Stimulated activated CD8-positive, alpha-beta memory T cell treated with anti-CD3 and anti-CD28 coated beads, Interleukin-2, amount 100 ng/mL, for 48 hours (primary cell): ENCODE measurements at regions not wholly inside any gene's neighbourhood (a gene's known extent, or its start where the extent isn't known, plus 50 kb on each side); places are given as distances from the start of the nearest gene placed in this dataset.

Experiments
- DNase-seq, 2 donors: peaks; one replicate each; pipeline ENCODE4 v3.0.0-alpha.2; 2020; ENCODE audit warnings: low read depth in 2 of 2

DNA sequence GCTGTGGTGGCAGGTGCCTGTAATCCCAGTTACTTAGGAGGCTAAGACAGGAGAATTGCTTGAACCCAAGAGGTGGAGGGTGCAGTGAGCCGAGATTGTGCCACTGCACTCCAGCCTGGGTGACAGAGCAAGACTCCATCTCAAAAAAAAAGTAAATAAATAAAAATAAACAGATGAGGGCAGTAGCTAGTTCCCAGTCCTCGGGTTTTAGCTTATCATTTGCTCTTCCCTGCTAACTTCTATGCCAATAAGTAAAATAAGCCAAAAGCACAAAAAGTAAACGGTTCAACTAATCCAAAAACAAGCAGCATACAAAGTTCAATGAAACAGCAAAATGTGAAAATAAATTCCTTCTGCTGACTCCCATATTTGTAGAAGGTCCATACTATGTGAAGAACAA is 133.0 kb upstream of the TMCC3 start:
- DNase-seq = no peak

DNA sequence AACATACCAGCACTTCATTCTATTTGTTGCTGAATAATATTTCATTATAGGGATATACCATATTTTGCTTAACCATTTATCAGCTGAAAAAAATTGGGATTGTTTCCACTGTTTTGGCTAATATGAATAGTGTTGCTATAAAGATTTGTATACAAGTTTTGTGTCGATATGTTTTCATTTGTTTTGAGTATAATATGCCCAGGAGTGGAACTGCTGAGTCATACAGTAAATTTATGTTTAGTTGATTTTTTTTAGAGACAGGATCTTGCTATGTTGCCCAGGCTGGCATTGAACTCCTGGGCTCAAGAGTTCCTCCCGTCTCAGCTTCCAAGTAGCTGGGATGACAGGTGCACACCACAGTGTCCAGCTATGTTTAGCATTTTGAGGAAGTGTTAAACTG is 131.5 kb upstream of the TMCC3 start:
- no peak for DNase-seq

- no peak for DNase-seq
Observed at GRCh38 chr12:94779485-94779884, 129.1 kb upstream of the TMCC3 start.

DNA sequence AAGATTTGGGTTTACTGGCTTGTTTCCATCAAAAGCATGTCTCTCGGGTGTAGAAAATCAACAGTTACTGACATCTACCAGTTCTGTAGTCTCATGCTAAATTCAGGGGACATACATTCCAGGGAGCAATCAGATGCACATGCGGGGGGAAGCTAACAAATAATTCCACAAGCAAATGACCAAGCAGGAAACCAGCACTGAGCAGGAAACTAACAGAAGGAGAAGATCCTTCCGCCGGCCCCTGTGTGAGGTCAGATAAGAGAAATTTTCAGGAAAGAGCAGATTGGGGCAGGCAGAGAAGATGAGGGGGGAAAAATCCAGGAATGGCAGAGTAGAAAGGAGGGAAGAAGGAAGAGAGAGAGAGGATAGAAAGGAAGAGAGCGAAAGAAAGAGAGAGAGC is 127.6 kb upstream of the TMCC3 start:
- DNase-seq = no peak

- DNase-seq = no peak
Observed at GRCh38 chr12:94775710-94776109, 125.4 kb upstream of the TMCC3 start.

DNA sequence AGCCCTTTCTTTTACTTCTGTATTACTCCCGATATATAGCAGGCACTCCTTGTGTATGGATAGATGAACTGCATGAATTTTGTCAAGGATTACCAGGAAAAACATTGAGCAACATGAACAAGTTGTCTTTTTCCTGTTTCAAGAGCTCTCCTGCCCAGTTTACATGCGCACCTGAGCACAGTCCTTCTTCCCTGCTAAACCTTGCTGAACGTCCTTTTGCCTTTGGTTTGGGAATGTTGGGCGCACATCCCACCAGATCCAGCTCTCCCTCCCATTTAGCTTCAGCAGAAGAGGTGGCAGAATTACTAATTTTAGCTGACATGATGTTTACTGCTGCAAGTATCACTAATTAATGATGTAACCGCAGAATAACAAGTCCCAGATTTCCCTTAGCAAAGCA is 121.4 kb upstream of the TMCC3 start:
- DNase-seq = no peak

DNA sequence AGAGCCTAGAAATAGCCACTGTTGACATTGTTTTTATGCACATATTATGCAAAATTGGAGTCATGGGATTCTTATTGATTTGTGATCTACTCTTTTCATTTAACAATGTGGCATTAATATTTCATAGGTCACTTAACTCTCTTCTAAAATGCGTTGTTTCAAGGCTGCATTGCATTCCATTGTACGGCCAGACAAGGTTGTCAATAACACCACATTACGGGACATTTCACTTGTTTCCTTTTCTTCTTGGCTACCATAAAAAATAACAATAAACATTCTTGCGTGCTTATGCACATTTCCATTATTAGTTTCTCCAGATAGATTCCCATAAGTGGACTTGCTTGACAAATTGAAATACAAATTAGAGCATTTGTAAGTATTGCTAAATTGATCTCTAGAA is 120.8 kb upstream of the TMCC3 start:
- DNase-seq = no peak

GRCh38 chr12:94770791-94771190 is 120.4 kb upstream of the TMCC3 start:
- DNase-seq = no peak

DNA sequence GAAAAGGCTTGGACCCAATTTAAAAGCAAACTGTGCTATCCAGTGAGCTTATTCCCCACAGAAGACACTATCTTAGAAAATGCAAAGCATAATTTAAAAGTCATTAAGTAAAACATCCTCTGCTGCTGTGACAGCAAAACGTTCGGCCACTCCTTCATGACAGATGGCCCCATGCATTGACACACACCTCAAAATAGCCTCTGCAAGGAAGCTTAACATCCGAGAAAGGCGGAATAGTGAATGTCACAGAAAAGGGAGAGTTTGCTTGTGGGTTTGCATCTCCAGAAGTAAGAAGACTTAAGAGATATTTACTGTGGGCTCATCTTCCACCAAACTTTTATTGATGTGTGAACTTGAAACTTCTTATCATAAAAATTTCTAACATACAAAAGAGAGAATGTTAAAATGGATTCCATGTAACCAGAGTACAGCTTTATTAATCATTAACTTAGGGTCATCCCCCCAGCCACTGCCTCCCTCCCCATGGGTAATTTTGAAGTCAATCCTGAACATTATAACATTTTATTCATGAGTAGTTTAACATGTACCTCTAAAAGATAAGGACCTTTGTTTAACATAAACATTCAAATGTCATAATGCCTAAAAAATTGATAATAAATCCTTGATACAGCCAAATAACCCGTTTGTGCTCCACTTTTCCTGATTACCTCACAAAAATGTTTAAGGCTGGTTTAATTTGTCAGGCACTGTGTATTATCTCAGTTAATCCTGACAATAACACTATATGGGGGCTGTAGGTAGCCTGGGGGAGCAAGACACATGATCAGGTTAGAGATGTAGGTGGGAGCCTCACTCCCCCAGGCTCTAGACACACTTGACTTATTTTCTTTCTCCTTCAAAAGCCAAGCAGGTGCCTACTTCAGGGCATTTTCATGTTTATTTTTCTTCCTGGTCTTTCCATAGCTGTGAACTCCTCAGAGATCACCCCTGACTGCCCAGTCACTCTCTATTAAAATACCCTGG is 119.7 kb upstream of the TMCC3 start:
- DNase-seq = no peak

DNA sequence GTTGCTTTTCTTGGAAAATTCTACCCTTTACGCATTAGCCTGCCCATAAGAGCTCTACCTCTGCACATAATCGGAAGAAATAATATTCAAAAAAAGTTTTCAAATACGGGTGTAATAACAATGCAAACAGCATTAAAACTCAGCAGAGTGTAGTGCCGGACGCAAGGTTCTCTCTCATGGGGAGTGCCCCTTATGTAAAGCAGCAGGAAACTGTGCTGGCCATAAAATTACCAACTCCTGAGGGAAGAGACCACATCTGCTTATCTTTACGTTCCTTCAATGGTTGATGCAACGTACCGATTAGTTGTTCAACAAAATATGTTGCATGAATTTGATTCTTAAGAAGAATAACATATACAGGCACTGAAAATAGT is 118.7 kb upstream of the TMCC3 start:
- no peak for DNase-seq

DNA sequence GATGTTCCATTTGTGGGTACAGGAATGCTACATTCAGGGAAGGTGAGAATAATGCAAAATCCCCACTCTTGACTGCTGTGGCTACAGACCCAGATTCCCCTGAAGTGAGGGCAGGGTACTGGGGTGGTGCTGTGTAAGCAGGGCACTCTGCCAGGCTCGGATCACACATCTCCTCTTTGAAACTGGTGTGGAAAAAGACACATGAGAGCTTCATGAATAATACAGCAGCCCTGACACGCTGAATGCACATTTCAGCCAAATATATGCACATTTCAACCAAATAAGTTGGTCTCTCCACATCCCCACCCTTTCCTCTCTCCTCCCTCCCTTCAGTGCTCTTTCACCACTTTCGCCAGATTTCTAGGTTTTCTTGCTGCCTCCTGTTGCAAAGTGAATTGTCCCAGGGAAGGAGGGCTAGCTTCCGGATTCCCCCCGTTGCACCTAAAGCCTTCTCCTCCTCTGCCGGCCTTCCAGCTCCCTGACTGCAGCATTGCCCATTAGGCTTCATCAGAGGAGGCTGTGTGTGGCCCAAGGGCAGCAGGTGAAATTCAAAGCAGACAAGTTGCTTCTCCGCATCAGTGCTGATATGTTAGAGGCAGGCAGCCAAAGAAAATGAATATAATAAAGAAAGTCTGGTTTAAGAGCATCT is 118.2 kb upstream of the TMCC3 start:
- DNase-seq = no peak

- DNase-seq = no peak
Observed at GRCh38 chr12:94767956-94768355, 117.6 kb upstream of the TMCC3 start.

DNA sequence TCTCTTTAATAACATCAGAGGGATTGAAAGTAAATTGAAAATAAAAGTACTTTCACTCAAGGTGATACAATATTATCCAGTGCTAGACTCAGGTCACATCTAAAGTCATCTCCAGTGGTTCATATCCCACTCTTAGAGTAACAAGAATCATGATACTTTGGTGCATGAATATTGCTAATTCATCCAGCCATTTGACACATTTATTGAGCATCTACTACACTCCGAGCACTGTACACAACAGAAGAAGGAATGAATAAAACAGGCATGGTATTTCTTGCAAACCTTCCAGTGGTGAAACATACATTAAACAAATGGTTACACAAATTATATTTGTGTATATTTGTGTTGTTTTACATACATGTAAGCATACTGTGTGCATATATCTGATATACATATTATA is 116.0 kb upstream of the TMCC3 start:
- DNase-seq = no peak

GRCh38 chr12:94763462-94763861 is 113.1 kb upstream of the TMCC3 start:
- DNase-seq = no peak

- no peak for DNase-seq
Observed at GRCh38 chr12:94762943-94763342, 112.6 kb upstream of the TMCC3 start.

- no peak for DNase-seq
Observed at GRCh38 chr12:94762259-94762942, 112.0 kb upstream of the TMCC3 start.

DNA sequence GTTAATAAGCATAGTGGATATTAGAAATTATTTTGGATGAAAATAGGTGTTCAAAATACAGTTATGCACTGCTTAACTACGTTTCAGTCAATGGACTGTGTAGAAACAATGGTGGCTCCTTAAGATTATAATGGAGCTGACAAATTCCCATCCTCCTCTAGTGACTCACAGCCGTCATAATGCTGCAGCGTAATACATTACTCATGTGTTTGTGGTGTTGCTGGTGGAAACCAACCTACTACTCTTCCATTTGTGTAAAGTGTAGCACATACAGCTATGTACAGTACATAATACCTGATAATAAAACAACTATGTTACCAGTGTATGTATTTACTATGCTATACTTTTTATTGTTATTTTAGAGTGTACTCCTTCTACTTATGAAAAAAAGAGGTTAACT is 111.2 kb upstream of the TMCC3 start:
- no peak for DNase-seq

- DNase-seq = no peak
Observed at GRCh38 chr12:94760786-94761185, 110.4 kb upstream of the TMCC3 start.

GRCh38 chr12:94756789-94757188 is 106.4 kb upstream of the TMCC3 start:
- no peak for DNase-seq

DNA sequence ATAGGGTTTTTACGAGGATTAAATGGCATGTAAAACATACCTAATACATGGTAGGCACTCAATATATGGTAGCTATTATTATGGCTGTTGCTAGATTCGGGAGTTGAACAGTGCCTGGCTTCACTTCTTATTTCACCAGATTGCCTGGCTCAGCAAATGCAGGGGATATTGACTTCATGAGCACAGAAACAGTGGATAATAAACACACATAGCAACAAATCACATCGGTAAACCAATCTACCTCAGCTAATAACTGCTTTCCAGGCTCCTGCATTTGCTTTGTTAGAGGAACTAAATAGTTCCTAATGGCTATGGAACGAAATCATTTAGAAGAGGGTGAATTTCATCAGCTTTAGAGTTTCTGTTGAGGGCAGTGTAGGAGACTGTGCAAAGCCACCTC is 105.2 kb upstream of the TMCC3 start:
- DNase-seq = no peak

GRCh38 chr12:94754653-94755052 is 104.3 kb upstream of the TMCC3 start:
- DNase-seq = no peak

- no peak for DNase-seq
Observed at GRCh38 chr12:94753036-94753679, 102.8 kb upstream of the TMCC3 start.
